KMS-11 (cell line): ENCODE measurements at regions not wholly inside any gene's neighbourhood (a gene's known extent, or its start where the extent isn't known, plus 50 kb on each side); places are given as distances from the start of the nearest gene placed in this dataset.

Experiments
- H2AFZ ChIP-seq: fragments of 200-600 bp; sonication (generic); 2 replicates; pipeline ENCODE4 v1.6.1; 2016; ENCODE audit warnings: antibody characterized with exemption, mixed run types, low read depth
- H3K27ac ChIP-seq: fragments of 200-600 bp; sonication (generic); 2 replicates; pipeline ENCODE4 v1.6.1; 2016; ENCODE audit warnings: mild to moderate bottlenecking, mixed run types
- H3K27me3 ChIP-seq: fragments of 200-600 bp; sonication (generic); 2 replicates; pipeline ENCODE4 v1.6.1; 2017; ENCODE audit warnings: mild to moderate bottlenecking, low read depth, mixed run types, moderate library complexity; ENCODE audit not compliant: insufficient read depth
- H3K36me3 ChIP-seq: fragments of 200-600 bp; sonication (generic); 2 replicates; pipeline ENCODE4 v1.6.1; 2017; ENCODE audit warnings: mild to moderate bottlenecking, mixed run types; ENCODE audit not compliant: insufficient read depth
- H3K4me1 ChIP-seq: fragments of 200-600 bp; sonication (generic); 2 replicates; pipeline ENCODE4 v1.6.1; 2016; ENCODE audit warnings: mild to moderate bottlenecking, low read depth, mixed run types; ENCODE audit not compliant: poor library complexity, severe bottlenecking
- H3K4me2 ChIP-seq: fragments of 200-600 bp; sonication (generic); 2 replicates; pipeline ENCODE4 v1.7.0; 2016; ENCODE audit warnings: mild to moderate bottlenecking, mixed run types
- H3K4me3 ChIP-seq: fragments of 200-600 bp; sonication (generic); IDR thresholded peaks from 2 replicates; pipeline ENCODE4 v1.6.1; 2017; ENCODE audit warnings: low read depth, low read length, mixed read lengths; ENCODE audit not compliant: insufficient read depth
- H3K79me2 ChIP-seq: fragments of 200-600 bp; sonication (generic); 2 replicates; pipeline ENCODE4 v1.6.1; 2016; ENCODE audit warnings: low read depth, mixed run types; ENCODE audit not compliant: insufficient read depth
- H3K9ac ChIP-seq: fragments of 200-600 bp; sonication (generic); 2 replicates; pipeline ENCODE4 v1.6.1; 2016; ENCODE audit warnings: mild to moderate bottlenecking, mixed run types
- H4K20me1 ChIP-seq: fragments of 200-600 bp; sonication (generic); 2 replicates; pipeline ENCODE4 v1.6.1; 2016; ENCODE audit warnings: mild to moderate bottlenecking, mixed run types; ENCODE audit not compliant: insufficient read depth
- CTCF ChIP-seq: fragments of 200-600 bp; sonication (generic); conservative IDR thresholded peaks from 2 replicates; pipeline ENCODE4 v1.6.1; 2017; ENCODE audit warnings: low read depth, mild to moderate bottlenecking, antibody characterized with exemption, low read length, moderate library complexity, mixed read lengths

GRCh38 chr4:104025251-104025650 lies 305.5 kb upstream of the TACR3 start:
- no peak for TF ChIP-seq CTCF

GRCh38 chr4:104022831-104023230 lies 303.0 kb upstream of the TACR3 start:
- Histone ChIP-seq H3K4me3 (no peak overlapping the region), H2AFZ (no peak overlapping the region), H4K20me1 (no peaks in the 10 kb centered on the region), H3K79me2 (no peaks in the 10 kb centered on the region), H3K27ac (no peak overlapping the region), H3K27me3 (no peaks in the 10 kb centered on the region), H3K36me3 (no peaks in the 10 kb centered on the region), H3K4me2 (no peak overlapping the region), H3K4me1 (no peaks in the 10 kb centered on the region), H3K9ac (no peak overlapping the region)
- no peak for TF ChIP-seq CTCF

More at GRCh38 chr4:104025251-104025650, 305.5 kb upstream of the TACR3 start:
- Histone ChIP-seq H3K4me2 (no peak overlapping the region), H2AFZ (no peak overlapping the region), H3K4me1 (no peaks in the 10 kb centered on the region), H3K36me3 (no peaks in the 10 kb centered on the region), H3K4me3 (no peak overlapping the region), H4K20me1 (no peaks in the 10 kb centered on the region), H3K9ac (no peak overlapping the region), H3K27ac (no peak overlapping the region), H3K27me3 (no peaks in the 10 kb centered on the region), H3K79me2 (no peaks in the 10 kb centered on the region)

GRCh38 chr4:104022226-104022625 lies 302.4 kb upstream of the TACR3 start:
- H3K9ac ChIP-seq, result no peak overlapping the region
- TF ChIP-seq CTCF, result no peak
- H3K27ac ChIP-seq, result no peak overlapping the region
- H3K36me3 ChIP-seq, result no peaks in the 10 kb centered on the region
- H3K27me3 ChIP-seq, result no peaks in the 10 kb centered on the region
- no peak overlapping the region for H3K4me3 ChIP-seq
- no peaks in the 10 kb centered on the region for H4K20me1 ChIP-seq
- no peak overlapping the region for H2AFZ ChIP-seq
- H3K4me1 ChIP-seq, result no peaks in the 10 kb centered on the region
- H3K79me2 ChIP-seq, result no peaks in the 10 kb centered on the region
- no peak overlapping the region for H3K4me2 ChIP-seq

GRCh38 chr4:104020641-104021040 lies 300.9 kb upstream of the TACR3 start:
- no peak overlapping the region for H2AFZ ChIP-seq
- no peak for TF ChIP-seq CTCF
- no peaks in the 10 kb centered on the region for H3K4me1 ChIP-seq
- no peaks in the 10 kb centered on the region for H4K20me1 ChIP-seq
- H3K4me3 ChIP-seq, result no peak overlapping the region
- H3K36me3 ChIP-seq, result no peaks in the 10 kb centered on the region
- no peak overlapping the region for H3K27ac ChIP-seq
- H3K4me2 ChIP-seq, result no peak overlapping the region
- H3K27me3 ChIP-seq, result no peaks in the 10 kb centered on the region
- H3K79me2 ChIP-seq, result no peaks in the 10 kb centered on the region
- H3K9ac ChIP-seq, result no peak overlapping the region
